Spleen (tissue), 11 donors: ENCODE measurements at regions not wholly inside any gene's neighbourhood (a gene's known extent, or its start where the extent isn't known, plus 50 kb on each side); places are given as distances from the start of the nearest gene placed in this dataset.

Experiments
- DNase-seq: peaks from one replicate; pipeline ENCODE4 v3.0.0-alpha.2; 2020
- H3K27ac ChIP-seq, 8 donors: fragments of 200-600 bp; sonication (generic) in 7 of 8; 1 replicate in 4 of 8; 2 replicates in 4 of 8; pipeline versions ENCODE4 v1.5.0 to v1.8.0; 2016 to 2021; ENCODE audit warnings: inconsistent platforms in 4 of 8, mild to moderate bottlenecking in 4 of 8, moderate library complexity in 1 of 8
- H3K27me3 ChIP-seq, 7 donors: fragments of 200-600 bp; sonication (generic) in 6 of 7; replicated peaks in 1 of 7; 1 replicate in 4 of 7; 2 replicates in 3 of 7; pipeline versions ENCODE4 v1.5.0 to v1.8.0; 2016 to 2021; ENCODE audit warnings: inconsistent platforms in 3 of 7, mild to moderate bottlenecking in 1 of 7
- H3K36me3 ChIP-seq, 6 donors: fragments of 200-600 bp; sonication (generic) in 5 of 6; 1 replicate in 4 of 6; 2 replicates in 2 of 6; pipeline versions ENCODE4 v1.5.0 to v1.8.0; 2016 to 2021; ENCODE audit warnings: inconsistent platforms in 2 of 6
- H3K4me1 ChIP-seq, 6 donors: fragments of 200-600 bp; sonication (generic) in 5 of 6; 1 replicate in 3 of 6; 2 replicates in 3 of 6; pipeline versions ENCODE4 v1.5.0 to v1.8.0; 2016 to 2021; ENCODE audit warnings: inconsistent platforms in 3 of 6
- H3K4me3 ChIP-seq, 8 donors: fragments of 200-600 bp; sonication (generic) in 7 of 8; 1 replicate in 4 of 8; 2 replicates in 4 of 8; pipeline versions ENCODE4 v1.5.0 to v1.8.0; 2016 to 2021; ENCODE audit warnings: inconsistent platforms in 4 of 8, mild to moderate bottlenecking in 4 of 8, moderate library complexity in 2 of 8
- H3K9me3 ChIP-seq, 8 donors: fragments of 200-600 bp; sonication (generic) in 7 of 8; 1 replicate in 4 of 8; 2 replicates in 4 of 8; pipeline versions ENCODE4 v1.5.0 to v1.8.0; 2016 to 2021; ENCODE audit warnings: inconsistent platforms in 4 of 8
- POLR2A ChIP-seq, 3 donors: fragments of 450-650 bp; IDR thresholded peaks; one replicate each; pipeline ENCODE4 v1.5.1; 2017; ENCODE audit warnings: antibody characterized with exemption in 3 of 3, mild to moderate bottlenecking in 1 of 3
- POLR2AphosphoS5 ChIP-seq, 3 donors: sonication (generic); formaldehyde crosslinking; IDR thresholded peaks; one replicate each; pipeline ENCODE4 v1.5.1; 2017; ENCODE audit warnings: antibody characterized with exemption in 3 of 3
- WGBS, 5 donors: extraction: QIAGEN DNeasy Blood & Tissue Kit in 3 of 5; methylation state at CpG; one replicate each; pipeline versions ENCODE4 v1.1.5 to v1.1.7; 2013 to 2018; 5-methylcytosine and 5-hydroxymethylcytosine counted together
- intact Hi-C: fragments of 100-400 bp; cut with DNase I; formaldehyde crosslinking; loops from one replicate; pipeline ENCODE4 v1.15.0; 2023; ENCODE audit warnings: low total_unique reads
- TF ChIP-seq, protein P1 (sequence below), 11 experiments: fragments of 200-600 bp in 7 of 11; fragments of 450-650 bp in 4 of 11; sonication (generic) in 4 of 11; IDR thresholded peaks in 8 of 11; conservative IDR thresholded peaks in 3 of 11; 1 replicate in 7 of 11; 2 replicates in 4 of 11; pipeline versions ENCODE4 v1.4.0 to v1.8.0; 2016 to 2021; ENCODE audit warnings: antibody characterized with exemption in 11 of 11, inconsistent platforms in 4 of 11, mild to moderate bottlenecking in 1 of 11
- donor health status: healthy with polysubstance abuse.
- donor health status: DM: no; HTN: no; CAD: no; lungs with moderate emphysema.
- donor health status: DM: no; HTN: no; CAD: no.
- donor health status: Bipolar disorder and iron deficiency.
- donor health status: healthy.
- donor health status: DM: no; HTN: no; CAD: no.
- donor health status: DM: yes; HTN: yes; CAD: no.

DNA sequence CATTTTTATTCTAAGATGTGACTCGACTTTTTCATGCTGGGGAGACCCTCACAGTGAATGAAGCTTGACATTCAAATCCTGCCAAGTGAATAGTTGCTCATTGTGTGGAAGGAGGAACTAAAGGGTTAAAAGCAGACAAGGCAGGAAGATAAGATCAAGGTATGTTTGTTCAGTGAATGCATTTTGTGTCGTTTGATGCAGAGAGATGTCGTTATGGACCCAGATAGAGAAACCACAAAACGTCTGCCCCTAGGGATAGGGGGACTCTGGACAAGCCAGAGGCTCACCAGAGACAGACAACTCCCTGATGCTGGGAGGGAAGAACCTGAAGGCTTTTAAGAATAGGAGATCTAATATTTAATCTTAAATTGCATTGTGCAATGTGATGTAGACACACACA lies 72.5 kb upstream of the MYL2 start:
- H3K27ac ChIP-seq = no peak overlapping the region
- no peaks in the 10 kb centered on the region for H3K4me1 ChIP-seq
- H3K36me3 ChIP-seq = no peaks in the 10 kb centered on the region
- H3K4me3 ChIP-seq = no peak overlapping the region
- intact Hi-C loops = no loop called here
- DNase-seq = no peak
- peaks cover 0 to 22% (median 0%) of the 10 kb centered on the region in 7 donors for H3K27me3 ChIP-seq
- TF ChIP-seq, protein P1, sequence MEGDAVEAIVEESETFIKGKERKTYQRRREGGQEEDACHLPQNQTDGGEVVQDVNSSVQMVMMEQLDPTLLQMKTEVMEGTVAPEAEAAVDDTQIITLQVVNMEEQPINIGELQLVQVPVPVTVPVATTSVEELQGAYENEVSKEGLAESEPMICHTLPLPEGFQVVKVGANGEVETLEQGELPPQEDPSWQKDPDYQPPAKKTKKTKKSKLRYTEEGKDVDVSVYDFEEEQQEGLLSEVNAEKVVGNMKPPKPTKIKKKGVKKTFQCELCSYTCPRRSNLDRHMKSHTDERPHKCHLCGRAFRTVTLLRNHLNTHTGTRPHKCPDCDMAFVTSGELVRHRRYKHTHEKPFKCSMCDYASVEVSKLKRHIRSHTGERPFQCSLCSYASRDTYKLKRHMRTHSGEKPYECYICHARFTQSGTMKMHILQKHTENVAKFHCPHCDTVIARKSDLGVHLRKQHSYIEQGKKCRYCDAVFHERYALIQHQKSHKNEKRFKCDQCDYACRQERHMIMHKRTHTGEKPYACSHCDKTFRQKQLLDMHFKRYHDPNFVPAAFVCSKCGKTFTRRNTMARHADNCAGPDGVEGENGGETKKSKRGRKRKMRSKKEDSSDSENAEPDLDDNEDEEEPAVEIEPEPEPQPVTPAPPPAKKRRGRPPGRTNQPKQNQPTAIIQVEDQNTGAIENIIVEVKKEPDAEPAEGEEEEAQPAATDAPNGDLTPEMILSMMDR (IDR thresholded peaks at IDR 0.05 in 8 of 11, conservative IDR thresholded peaks at IDR 0.05 in 3 of 11) = no peak
- WGBS, 5 donors = 10 to 16% (median 15%) methylated on average over 4 of the region's 4 CpGs
- peaks cover 0 to 13% (median 10%) of the 10 kb centered on the region in 8 donors for H3K9me3 ChIP-seq

DNA sequence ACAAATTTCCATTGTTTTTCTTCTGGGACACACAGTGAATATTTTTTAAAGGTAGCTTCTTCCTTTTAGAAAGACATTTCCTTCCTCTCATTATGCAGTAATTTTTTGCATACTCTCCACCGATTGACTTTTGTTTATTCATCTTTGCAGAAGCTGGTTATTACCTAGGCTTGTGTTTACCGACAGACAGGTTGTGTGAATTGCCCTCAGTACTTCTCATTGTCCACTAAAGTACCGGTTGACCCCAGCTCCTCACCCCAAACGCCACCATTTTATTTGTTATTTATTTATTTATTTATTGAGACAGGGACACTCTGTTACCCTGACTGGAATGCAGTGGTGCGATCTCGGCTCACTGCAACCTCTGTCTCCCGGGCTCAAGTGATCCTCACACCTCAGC lies 63.4 kb upstream of the MYL2 start:
- Histone ChIP-seq H3K27me3 (peaks cover 0 to 45% (median 0%) of the 10 kb centered on the region in 7 donors), H3K27ac (no peak overlapping the region), H3K36me3 (no peaks in the 10 kb centered on the region), H3K4me1 (no peaks in the 10 kb centered on the region), H3K9me3 (no peaks in the 10 kb centered on the region), H3K4me3 (no peak overlapping the region)
- no peak for DNase-seq
- WGBS, 5 donors = 68 to 82% (median 74%) methylated on average over 7 of the region's 7 CpGs
- intact Hi-C loops = no loop called here
- TF ChIP-seq, protein P1 (IDR thresholded peaks at IDR 0.05 in 8 of 11, conservative IDR thresholded peaks at IDR 0.05 in 3 of 11) = no peak
- TF ChIP-seq POLR2A (IDR thresholded peaks at IDR 0.05) (no peak), POLR2AphosphoS5 (IDR thresholded peaks at IDR 0.05) (no peak)

DNA sequence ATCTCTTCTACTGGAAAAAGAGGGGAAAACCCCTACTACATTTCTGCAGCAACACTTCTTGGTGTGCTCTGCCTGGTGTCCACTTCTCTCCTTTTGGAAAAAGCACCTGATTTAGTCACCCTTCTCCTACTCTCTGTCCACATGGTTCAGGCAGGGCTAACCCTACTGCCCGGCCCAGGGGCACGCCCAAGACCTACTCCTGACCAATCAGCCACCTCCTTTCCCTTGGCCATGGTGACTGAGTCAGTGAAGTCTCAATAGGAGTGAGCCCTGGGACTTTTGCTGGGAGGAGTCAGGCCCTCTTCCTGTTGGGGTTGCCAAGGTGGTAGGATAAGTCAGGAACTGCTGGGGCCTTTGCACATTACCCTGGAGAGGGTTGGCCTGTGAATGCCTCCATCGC lies 52.5 kb upstream of the MYL2 start:
- Histone ChIP-seq H3K36me3 (no peaks in the 10 kb centered on the region), H3K4me3 (no peak overlapping the region), H3K9me3 (peaks cover 0 to 10% (median 3%) of the 10 kb centered on the region in 8 donors), H3K27me3 (peaks cover 0 to 13% (median 0%) of the 10 kb centered on the region in 7 donors), H3K4me1 (no peaks in the 10 kb centered on the region), H3K27ac (no peak overlapping the region)
- no peak for TF ChIP-seq POLR2AphosphoS5 (IDR thresholded peaks at IDR 0.05)
- no peak for TF ChIP-seq POLR2A (IDR thresholded peaks at IDR 0.05)
- TF ChIP-seq, protein P1 (IDR thresholded peaks at IDR 0.05 in 8 of 11, conservative IDR thresholded peaks at IDR 0.05 in 3 of 11) = no peak
- intact Hi-C loops = no loop called here
- 75 to 90% (median 78%) methylated on average over 3 of the region's 3 CpGs for WGBS, 5 donors
- DNase-seq = no peak

DNA sequence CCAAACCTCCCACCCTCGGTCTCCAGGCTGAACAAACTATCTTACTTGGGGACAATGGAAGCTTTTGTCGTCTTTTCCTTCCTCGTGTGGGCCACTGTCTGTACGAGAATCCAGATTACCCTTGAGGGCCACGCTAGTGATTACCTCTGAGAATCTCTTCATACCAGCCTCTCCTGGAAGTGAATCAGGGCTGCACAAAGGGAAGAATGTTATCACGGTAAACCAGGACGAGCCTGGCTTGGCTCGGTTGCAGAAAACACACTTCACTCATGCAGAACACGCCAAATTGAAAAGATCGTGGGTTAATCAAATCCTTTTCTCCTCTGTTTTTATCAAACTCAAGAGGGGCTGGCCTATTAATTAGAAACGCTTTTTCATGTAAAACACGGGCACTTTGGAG lies 51.6 kb upstream of the MYL2 start:
- TF ChIP-seq POLR2AphosphoS5 (IDR thresholded peaks at IDR 0.05) = no peak
- no peak for TF ChIP-seq POLR2A (IDR thresholded peaks at IDR 0.05)
- no peak for DNase-seq
- Histone ChIP-seq H3K27ac (no peak overlapping the region), H3K4me3 (no peak overlapping the region), H3K4me1 (no peaks in the 10 kb centered on the region), H3K36me3 (no peaks in the 10 kb centered on the region), H3K27me3 (peaks cover 0 to 15% (median 0%) of the 10 kb centered on the region in 7 donors), H3K9me3 (peaks cover 0 to 10% (median 3%) of the 10 kb centered on the region in 8 donors)
- WGBS, 5 donors = 77 to 93% (median 85%) methylated on average over 12 of the region's 12 CpGs
- intact Hi-C loops = no loop called here
